GM12801 (cell line): ENCODE measurements at regions not wholly inside any gene's neighbourhood (a gene's known extent, or its start where the extent isn't known, plus 50 kb on each side); places are given as distances from the start of the nearest gene placed in this dataset.

ENCODE experiments used
- TF ChIP-seq, protein P1 (sequence below): IDR thresholded peaks from one replicate; pipeline ENCODE4 v1.5.1; 2011; ENCODE audit warnings: control low read depth; ENCODE audit not compliant: insufficient read length; ENCODE audit errors: extremely low read depth

DNA sequence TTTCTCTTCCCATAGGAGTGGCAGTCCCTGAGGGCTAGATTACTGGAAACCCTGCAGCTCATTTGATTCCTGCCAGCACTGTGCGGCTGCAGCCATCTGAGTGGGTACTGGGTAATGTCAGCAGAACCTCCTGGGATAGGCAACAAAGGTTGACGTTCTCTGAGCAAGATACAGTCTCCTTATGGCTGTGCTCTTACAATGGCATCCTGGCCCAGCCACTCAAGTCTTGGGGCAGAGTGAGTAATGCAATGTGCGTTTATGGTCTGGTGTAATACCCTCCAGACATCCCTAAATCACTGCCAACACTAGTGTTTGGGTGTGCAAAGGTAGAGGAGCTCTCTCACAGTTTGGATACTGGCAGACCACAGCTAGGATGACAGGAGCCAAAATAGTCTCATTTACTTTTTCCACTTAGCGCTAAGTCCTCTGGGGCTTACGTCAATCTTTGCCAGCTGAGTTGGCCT lies 775.8 kb downstream of the ZNF385D start:
- TF ChIP-seq, protein P1, sequence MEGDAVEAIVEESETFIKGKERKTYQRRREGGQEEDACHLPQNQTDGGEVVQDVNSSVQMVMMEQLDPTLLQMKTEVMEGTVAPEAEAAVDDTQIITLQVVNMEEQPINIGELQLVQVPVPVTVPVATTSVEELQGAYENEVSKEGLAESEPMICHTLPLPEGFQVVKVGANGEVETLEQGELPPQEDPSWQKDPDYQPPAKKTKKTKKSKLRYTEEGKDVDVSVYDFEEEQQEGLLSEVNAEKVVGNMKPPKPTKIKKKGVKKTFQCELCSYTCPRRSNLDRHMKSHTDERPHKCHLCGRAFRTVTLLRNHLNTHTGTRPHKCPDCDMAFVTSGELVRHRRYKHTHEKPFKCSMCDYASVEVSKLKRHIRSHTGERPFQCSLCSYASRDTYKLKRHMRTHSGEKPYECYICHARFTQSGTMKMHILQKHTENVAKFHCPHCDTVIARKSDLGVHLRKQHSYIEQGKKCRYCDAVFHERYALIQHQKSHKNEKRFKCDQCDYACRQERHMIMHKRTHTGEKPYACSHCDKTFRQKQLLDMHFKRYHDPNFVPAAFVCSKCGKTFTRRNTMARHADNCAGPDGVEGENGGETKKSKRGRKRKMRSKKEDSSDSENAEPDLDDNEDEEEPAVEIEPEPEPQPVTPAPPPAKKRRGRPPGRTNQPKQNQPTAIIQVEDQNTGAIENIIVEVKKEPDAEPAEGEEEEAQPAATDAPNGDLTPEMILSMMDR, result no peak

DNA sequence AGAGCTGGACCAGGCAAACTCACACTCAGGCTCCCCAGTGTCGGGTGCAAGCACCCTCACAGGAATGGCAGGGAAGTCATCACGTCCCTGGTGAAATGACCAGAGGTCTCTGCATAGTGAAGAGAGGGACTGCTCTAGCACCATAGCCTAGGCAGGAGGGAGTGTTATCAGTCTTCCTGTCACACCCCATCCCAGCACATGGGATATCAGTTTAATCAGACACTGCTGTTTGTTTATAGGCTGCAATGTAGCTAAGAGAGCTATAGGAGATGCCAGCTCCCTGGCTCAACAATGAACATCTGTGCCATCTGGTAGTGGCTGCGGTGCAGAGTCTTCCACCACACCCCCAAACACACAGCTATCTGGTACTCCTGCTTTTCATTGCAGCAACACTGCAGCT lies 776.6 kb downstream of the ZNF385D start:
- TF ChIP-seq, protein P1, result no peak

DNA sequence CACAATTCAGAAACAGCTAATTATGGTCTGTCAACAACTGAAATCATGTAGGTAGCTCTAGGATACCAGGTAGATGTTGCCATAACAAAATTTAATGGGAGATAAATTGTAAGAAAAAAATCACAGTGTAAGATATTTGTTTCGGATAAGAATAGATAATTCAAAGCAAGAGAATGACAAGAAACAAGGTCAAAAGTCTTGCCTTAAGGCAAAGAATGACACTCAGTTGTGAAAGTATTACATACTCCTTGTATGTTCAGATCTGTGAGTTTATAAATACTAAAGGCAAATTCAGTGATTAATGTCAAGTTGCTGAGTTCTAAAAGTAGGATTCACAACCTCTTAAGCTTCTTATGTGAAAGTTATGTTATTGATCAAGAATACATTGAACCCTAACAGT lies 772.2 kb upstream of the SGO1 start:
- TF ChIP-seq, protein P1, result no peak

DNA sequence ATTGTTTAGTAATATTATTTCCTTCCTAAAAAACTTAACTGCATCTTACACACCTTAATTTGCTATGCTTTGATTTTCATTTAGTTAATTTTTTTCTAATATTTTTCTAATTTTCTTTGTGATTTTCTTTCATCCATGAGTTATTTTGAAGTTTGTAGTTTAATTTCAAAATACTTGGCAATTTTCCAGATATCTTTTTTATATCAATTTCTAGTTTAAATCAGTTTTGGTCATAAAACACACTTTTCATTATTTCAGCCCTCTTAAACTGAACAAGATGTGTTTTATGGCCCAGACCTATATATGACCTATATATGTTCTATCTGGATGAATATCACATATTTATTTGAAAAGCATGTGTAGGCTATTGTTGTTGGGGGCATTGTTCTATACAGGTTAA lies 759.9 kb upstream of the SGO1 start:
- TF ChIP-seq, protein P1, result no peak

DNA sequence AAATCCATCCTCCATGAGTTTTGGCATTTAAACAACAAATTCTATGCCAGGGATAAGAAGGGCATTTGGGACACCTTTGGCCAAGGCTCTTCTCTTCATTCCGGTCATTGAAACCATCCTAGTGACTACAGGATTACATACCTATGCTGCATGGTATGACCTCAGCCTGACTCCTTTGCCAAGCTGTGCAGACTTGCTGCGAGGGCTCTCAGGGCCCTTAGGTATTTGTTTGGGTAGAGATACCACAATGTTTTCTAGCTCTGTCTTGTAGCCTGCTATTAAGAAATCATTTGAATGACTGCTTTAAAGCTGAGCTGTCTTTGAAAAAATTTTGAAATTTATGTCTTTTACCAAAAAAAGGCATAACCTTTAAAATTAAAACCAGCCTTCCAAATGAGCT lies 749.8 kb upstream of the SGO1 start:
- TF ChIP-seq, protein P1, result no peak

DNA sequence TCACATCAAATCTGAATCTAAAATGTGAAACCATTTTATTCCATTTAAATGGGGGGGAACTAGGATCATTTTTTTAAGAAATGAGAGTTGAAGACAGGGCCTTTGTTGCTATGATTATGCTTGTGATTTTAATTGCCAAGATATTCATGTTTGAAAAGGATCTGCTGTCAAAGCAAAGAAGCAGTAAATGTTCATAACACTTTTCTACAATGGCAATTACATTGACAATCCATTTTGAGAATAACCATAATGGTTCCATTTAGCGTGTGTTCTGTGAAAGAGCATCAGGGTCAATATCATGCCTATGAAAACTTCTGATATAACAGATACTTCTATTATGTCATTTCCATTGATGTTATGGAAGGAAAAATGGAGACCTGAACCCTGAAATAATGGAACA lies 745.8 kb upstream of the SGO1 start:
- TF ChIP-seq, protein P1, result no peak

DNA sequence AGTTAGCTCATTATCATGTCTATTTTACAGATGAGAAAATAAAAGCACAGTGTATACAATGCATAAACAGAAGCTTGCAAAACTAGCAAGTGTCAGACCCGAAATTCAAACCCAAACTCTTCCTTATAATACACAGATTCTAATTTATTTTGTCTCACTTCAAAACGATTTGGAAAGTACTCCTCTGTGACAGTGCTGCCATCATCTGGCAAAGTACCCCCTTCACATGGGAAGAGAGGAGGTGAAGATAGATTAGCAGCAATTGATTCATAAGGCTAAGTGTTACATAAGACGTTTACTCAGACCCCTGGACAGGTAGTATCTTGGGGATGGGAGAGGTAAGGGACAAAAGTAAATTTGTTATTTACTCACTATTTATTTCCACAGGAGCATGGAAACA lies 744.0 kb upstream of the SGO1 start:
- TF ChIP-seq, protein P1, result no peak
